Panc1 (cell line): ENCODE measurements at regions not wholly inside any gene's neighbourhood (a gene's known extent, or its start where the extent isn't known, plus 50 kb on each side); places are given as distances from the start of the nearest gene placed in this dataset.
A peak's percentile ranks its signal among the peaks of the same experiment; 100 is the strongest.

ENCODE experiments used
- CTCF ChIP-seq: fragments of 450-650 bp; IDR thresholded peaks from 2 replicates; pipeline ENCODE4 v1.5.1; 2017; ENCODE audit warnings: mild to moderate bottlenecking
- POLR2AphosphoS5 ChIP-seq: IDR thresholded peaks from 2 replicates; pipeline ENCODE4 v1.6.1; 2012; ENCODE audit warnings: mild to moderate bottlenecking, low read depth, low read length, moderate library complexity

GRCh38 chr10:78520737-78521430 is 487.2 kb downstream of the RPS24 start:
- TF ChIP-seq POLR2AphosphoS5 (no peak), CTCF (peak; percentile 56; the same call in 1 of the 2 replicates)
